DND-41 (cell line): ENCODE measurements at regions not wholly inside any gene's neighbourhood (a gene's known extent, or its start where the extent isn't known, plus 50 kb on each side); places are given as distances from the start of the nearest gene placed in this dataset.

Source experiments
- EZH2 ChIP-seq: IDR thresholded peaks from 3 replicates; pipeline ENCODE4 v1.6.1; 2012; ENCODE audit warnings: borderline replicate concordance, low read depth, mild to moderate bottlenecking, moderate library complexity, low read length, inconsistent platforms; ENCODE audit not compliant: severe bottlenecking
- TF ChIP-seq, protein P1 (sequence below): IDR thresholded peaks from 2 replicates; pipeline ENCODE4 v1.5.1; 2012; ENCODE audit warnings: borderline replicate concordance, low read length, moderate library complexity, mild to moderate bottlenecking; ENCODE audit not compliant: poor library complexity, severe bottlenecking; ENCODE audit errors: extremely low read depth

DNA sequence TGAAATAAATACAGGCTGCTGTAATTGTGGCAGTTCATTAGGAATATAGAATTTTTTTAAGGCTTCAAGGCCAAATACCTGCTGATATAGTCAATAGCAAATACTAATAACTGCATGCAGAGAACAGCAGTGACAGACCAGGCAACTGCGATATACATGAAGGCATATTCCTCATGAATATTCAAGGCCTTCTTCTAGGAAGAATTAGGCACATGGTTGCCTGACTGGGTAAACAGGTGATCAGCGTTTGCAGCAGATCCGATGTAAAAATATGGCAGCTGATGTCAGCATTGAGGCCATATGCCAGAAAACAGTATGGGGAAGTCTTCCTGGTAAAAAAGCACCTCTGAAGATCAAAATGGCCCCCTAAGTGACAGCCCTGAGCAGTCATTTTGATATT is 629.7 kb downstream of the UQCRFS1 start:
- TF ChIP-seq, protein P1, sequence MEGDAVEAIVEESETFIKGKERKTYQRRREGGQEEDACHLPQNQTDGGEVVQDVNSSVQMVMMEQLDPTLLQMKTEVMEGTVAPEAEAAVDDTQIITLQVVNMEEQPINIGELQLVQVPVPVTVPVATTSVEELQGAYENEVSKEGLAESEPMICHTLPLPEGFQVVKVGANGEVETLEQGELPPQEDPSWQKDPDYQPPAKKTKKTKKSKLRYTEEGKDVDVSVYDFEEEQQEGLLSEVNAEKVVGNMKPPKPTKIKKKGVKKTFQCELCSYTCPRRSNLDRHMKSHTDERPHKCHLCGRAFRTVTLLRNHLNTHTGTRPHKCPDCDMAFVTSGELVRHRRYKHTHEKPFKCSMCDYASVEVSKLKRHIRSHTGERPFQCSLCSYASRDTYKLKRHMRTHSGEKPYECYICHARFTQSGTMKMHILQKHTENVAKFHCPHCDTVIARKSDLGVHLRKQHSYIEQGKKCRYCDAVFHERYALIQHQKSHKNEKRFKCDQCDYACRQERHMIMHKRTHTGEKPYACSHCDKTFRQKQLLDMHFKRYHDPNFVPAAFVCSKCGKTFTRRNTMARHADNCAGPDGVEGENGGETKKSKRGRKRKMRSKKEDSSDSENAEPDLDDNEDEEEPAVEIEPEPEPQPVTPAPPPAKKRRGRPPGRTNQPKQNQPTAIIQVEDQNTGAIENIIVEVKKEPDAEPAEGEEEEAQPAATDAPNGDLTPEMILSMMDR, result no peak
- TF ChIP-seq EZH2, result no peak
